BE2C (cell line): ENCODE measurements at regions not wholly inside any gene's neighbourhood (a gene's known extent, or its start where the extent isn't known, plus 50 kb on each side); places are given as distances from the start of the nearest gene placed in this dataset.
A peak's percentile ranks its signal among the peaks of the same experiment; 100 is the strongest.

ENCODE experiments used
- DNase-seq: peaks from one replicate; pipeline ENCODE4 v3.0.0-alpha.2; 2020
- H3K27me3 ChIP-seq: fragments of 250-450 bp; sonication (Bioruptor Pico); 2 replicates; pipeline ENCODE4 v1.5.1; 2020; ENCODE audit warnings: mild to moderate bottlenecking
- H3K36me3 ChIP-seq: fragments of 250-450 bp; sonication (Bioruptor Pico); 2 replicates; pipeline ENCODE4 v1.5.1; 2020; ENCODE audit warnings: mild to moderate bottlenecking
- H3K4me1 ChIP-seq: fragments of 250-450 bp; sonication (Bioruptor Pico); 2 replicates; pipeline ENCODE4 v1.5.1; 2020
- H3K4me3 ChIP-seq: 2 replicates; pipeline ENCODE4 v1.5.1; 2011; ENCODE audit warnings: low read depth, low read length
- H3K9me3 ChIP-seq: fragments of 250-450 bp; sonication (Bioruptor Pico); 2 replicates; pipeline ENCODE4 v1.5.1; 2020
- CTCF ChIP-seq: IDR thresholded peaks from 2 replicates; pipeline ENCODE4 v1.5.1; 2012; ENCODE audit warnings: mild to moderate bottlenecking, low read depth, low read length

- TF ChIP-seq CTCF, result no peak
- Histone ChIP-seq H3K4me1 (peaks cover 11% of the 10 kb centered on the region), H3K36me3 (no peaks in the 10 kb centered on the region), H3K9me3 (no peaks in the 10 kb centered on the region), H3K4me3 (no peak overlapping the region), H3K27me3 (no peaks in the 10 kb centered on the region)
- DNase-seq, result no peak
Observed at GRCh38 chr1:235013512-235013911, 115.1 kb downstream of the TOMM20 start.

GRCh38 chr1:235012436-235013210 lies 116.0 kb downstream of the TOMM20 start:
- Histone ChIP-seq H3K36me3 (no peaks in the 10 kb centered on the region), H3K9me3 (no peaks in the 10 kb centered on the region; the same call in 1 of the 2 replicates), H3K4me1 (peaks cover 11% of the 10 kb centered on the region), H3K4me3 (no peak overlapping the region), H3K27me3 (no peaks in the 10 kb centered on the region)
- TF ChIP-seq CTCF, result no peak
- no peak for DNase-seq

- peak overlapping the region; percentile 12; the same call in 1 of the 2 replicates for H3K4me3 ChIP-seq
Observed at GRCh38 chr1:235011599-235012435, 116.8 kb downstream of the TOMM20 start.

GRCh38 chr1:235011064-235011598 lies 117.5 kb downstream of the TOMM20 start:
- no peak for TF ChIP-seq CTCF
- Histone ChIP-seq H3K36me3 (no peaks in the 10 kb centered on the region), H3K9me3 (no peaks in the 10 kb centered on the region; the same call in 1 of the 2 replicates), H3K4me3 (0 out of 2 replicates have a peak overlapping the region, but pooled peaks have one; percentile 12), H3K4me1 (peaks cover 11% of the 10 kb centered on the region), H3K27me3 (no peaks in the 10 kb centered on the region)
- no peak for DNase-seq

More at GRCh38 chr1:235011599-235012435, 116.8 kb downstream of the TOMM20 start:
- Histone ChIP-seq H3K36me3 (no peaks in the 10 kb centered on the region), H3K4me1 (peaks cover 11% of the 10 kb centered on the region), H3K27me3 (no peaks in the 10 kb centered on the region), H3K9me3 (no peaks in the 10 kb centered on the region; the same call in 1 of the 2 replicates)
- DNase-seq, result peak; percentile 87
- TF ChIP-seq CTCF, result no peak

- H3K4me3 ChIP-seq, result no peak overlapping the region
- peaks cover 11% of the 10 kb centered on the region for H3K4me1 ChIP-seq
- no peak for DNase-seq
- H3K9me3 ChIP-seq, result no peaks in the 10 kb centered on the region; the same call in 1 of the 2 replicates
- no peaks in the 10 kb centered on the region for H3K27me3 ChIP-seq
- no peaks in the 10 kb centered on the region for H3K36me3 ChIP-seq
- no peak for TF ChIP-seq CTCF
Observed at GRCh38 chr1:235009561-235010306, 118.9 kb downstream of the TOMM20 start.
